SK-N-DZ (cell line): ENCODE measurements at regions not wholly inside any gene's neighbourhood (a gene's known extent, or its start where the extent isn't known, plus 50 kb on each side); places are given as distances from the start of the nearest gene placed in this dataset.
"Not testable (repeated sequence)": the region's sequence is repeated elsewhere in the genome, so short reads cannot be mapped to it uniquely, and the experiment has no call there.

Source experiments
- DNase-seq: peaks from one replicate; pipeline ENCODE4 v3.0.0-alpha.2; 2015; ENCODE audit warnings: low spot score
- small RNA-seq, 2 experiments: library from RNA; depleted of rRNA; stranded (forward); fragments of <200 nt; gene quantifications; one replicate each; pipeline ENCODE3, GENCODE V24; 2014

DNA sequence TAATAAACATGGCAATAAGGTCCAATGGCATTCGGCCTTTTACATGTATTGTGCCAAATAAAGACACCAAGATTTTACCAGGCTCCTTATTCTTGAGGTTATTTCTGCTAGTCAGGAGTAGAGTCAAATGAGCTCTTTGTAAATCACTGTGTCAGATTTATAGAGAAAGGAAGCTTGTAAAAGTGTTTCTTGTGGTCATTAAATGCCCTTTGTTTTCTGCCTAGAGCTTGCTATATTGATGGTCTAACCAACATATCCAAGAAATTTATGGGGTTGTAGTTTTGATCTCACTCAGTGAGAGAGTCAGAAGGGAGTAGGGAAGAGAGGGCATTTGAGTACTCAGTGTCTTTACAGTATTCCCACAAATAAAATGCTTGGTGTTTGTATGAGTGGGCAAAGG is 86.2 kb upstream of the FRMPD4 start:
- DNase-seq: no peak

DNA sequence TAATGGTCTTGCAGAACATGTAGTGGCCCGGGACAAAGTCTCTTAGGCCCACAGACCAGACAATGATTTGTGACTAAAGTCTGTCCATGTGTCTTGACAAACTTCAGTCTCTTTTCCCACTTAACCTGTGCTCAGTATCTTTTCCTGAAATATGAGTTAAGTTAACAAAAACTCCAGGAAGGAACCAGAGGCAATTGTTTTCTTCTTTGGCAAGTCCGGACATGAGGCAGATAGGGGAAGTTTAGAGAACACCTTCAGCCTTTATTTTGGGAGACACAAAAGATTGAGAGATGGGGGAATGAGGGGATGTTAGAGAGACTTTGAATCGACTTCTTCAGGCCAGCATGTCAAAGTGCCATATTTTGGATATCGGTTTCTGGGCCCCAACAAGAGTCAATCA is 80.2 kb upstream of the FRMPD4 start:
- no peak for DNase-seq

DNA sequence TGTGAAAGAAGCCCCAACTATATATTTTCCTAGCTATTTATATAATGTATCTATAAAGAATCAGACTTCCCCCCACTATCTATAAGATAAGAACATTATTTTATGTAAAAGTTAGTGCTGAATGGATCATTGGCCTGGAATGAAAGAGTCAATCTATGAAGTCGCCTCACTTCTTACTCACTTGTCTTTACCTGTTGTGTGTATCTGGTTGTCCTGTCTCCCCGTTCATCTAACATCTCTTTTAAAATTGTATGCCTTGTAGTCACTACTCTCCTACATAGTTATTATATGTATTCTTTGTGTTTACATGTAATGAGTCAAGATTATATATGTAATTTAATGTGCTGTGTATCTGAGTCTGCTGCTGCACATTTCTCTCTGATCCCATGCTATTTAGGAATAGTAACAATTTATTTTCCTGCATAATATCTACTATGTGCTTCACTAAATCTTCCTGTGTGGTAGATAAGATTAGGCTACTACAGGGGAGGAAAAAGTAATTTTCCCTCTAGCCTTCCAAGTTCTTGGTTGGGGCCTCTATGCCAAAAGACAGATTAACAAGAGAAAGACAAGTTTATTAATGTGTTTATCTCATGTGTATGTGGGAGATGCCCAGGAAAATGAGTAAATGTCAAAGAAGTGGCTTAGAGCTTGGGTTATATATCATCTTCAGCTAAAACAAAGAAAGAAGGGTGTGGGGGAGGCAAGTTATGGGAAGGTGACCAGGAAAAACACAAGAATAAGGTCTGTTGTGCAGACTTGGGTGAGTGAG is 77.6 kb upstream of the FRMPD4 start:
- no peak for DNase-seq

DNA sequence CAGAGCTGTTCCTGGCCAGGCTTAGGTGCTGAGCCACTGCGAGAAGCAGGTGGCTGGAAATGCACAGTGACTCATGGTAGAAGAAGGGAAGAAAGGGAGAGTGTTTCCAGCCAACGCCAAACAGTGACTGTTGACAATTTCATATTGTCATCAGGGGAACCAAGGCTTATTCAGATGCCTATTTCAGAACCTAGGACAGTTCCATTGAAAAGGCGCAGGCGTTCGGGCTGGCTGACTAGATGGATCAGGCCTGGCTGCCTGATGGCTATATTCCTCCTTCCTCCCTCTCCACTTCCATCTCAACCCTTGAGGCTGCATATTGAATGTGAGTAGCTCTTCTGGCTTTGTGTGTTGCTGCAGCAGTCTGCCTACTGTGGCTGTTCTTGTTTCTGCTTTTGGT is 73.0 kb upstream of the FRMPD4 start:
- no peak for DNase-seq

DNA sequence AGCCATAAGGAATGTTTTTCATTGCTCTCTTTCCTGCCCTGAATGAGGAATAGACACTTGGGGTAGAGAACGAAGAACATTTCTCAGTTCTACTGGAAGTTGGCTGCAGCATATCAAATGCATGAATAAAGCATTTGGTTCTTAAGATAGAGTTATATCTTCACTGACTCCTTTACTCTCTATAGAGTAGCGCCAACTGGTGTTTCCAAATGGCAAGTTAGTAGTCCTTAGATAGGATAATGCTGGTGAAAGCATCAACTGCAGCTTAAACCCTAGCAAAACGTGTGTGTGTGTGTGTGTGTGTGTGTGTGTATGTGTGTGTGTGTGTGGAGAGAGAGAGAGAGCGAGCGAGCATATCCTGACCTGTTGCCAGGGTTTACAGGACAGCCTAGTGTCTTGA is 62.2 kb upstream of the FRMPD4 start:
- no peak for DNase-seq

DNA sequence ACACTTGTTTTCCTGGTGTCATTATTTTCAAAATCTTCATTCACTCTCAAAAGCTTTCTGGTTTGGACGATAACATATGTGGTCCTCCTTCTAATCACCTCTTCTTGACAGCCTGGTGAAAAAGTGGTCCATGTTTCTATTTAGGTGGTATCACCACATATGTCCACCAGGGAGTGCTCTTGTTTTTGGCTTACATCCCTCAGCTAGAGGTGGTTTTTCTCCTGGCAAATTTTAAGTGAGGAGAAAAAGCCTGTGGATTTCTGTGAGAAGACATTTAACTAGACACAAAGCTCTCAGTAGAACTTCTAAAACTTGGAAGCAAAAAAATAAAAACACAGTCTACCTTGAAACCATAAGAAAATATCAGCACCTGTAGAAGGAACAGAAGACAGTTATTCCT is 58.0 kb upstream of the FRMPD4 start:
- peak; percentile 12 for DNase-seq

DNA sequence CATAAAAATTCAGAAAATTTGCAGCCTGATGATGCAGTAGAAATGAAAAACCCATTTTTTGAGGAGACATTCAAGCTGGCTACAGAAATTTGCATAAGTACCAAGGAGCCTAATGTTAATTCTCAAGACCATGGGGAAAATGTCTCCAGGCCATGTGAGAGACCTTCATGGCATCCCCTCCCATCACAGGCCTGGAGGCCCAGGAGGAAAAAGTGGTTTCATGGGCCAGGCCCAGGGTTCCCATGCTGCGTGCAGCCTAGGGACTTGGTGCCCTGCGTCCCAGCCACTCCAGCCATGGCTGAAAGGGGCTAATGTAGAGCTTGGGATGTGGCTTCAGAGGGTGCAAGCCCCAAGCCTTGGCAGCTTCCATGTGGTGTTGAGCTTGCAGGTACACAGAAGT is 55.3 kb upstream of the FRMPD4 start:
- not testable (repeated sequence) for DNase-seq

Small RNAs in the stretch of these regions (small RNA-seq; reads per million reads assigned to genes)
- 0 reads per million in 2 experiments for gene RF00019
